Anterior cingulate cortex (tissue), 58 donors: ENCODE measurements at regions not wholly inside any gene's neighbourhood (a gene's known extent, or its start where the extent isn't known, plus 50 kb on each side); places are given as distances from the start of the nearest gene placed in this dataset.
"Not testable (repeated sequence)": the region's sequence is repeated elsewhere in the genome, so short reads cannot be mapped to it uniquely, and the experiment has no call there.

Source experiments
- DNase-seq, 58 donors: peaks; one replicate each; lab custom pipeline; 2025; lab: John Stamatoyannopoulos, UW

GRCh38 chr4:176619430-176619829 lies 173.3 kb downstream of the VEGFC start:
- DNase-seq: no peak

DNA sequence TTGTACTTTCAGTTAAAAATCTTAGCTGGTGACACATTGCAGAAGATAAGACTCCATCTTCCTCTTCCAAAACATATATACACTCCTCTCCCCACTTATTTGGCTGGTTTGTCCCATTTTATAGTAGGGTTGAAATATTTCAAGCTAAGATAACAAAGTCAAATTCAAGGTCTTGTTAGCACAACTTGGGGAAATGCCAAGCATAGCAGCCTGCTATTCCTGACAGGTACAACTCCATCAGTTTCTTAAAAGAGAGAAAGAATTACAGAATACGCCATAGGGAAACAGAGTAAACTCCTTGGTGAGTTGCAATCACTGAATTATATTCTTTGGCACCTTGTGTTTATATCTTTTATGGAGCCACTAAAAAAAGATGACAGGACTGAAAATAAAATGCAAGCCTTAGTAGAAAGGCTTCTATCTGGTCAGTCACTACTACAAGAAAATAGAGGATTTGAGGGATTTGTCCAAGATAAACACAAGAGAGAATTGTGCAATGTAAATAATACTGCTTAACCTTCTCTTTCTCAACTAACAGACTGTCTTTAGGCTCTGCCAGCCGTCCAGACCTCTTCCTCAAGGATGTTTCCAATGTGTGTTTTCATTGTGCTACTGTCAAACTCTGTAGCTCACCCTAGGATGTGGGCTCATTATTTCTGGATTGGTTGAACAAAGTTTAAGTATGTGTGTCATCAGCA lies 170.3 kb downstream of the VEGFC start:
- DNase-seq: no peak

GRCh38 chr4:176624983-176625610 lies 167.6 kb downstream of the VEGFC start:
- not testable (repeated sequence) for DNase-seq

GRCh38 chr4:176627916-176628315 lies 164.8 kb downstream of the VEGFC start:
- DNase-seq: no peak

- peak in 1 of 58 donors; percentile 22 for DNase-seq
These were observed 161.1 kb downstream of the VEGFC start for GRCh38 chr4:176631611-176632010.
